Brain microvascular endothelial cell (primary cell): ENCODE measurements at regions not wholly inside any gene's neighbourhood (a gene's known extent, or its start where the extent isn't known, plus 50 kb on each side); places are given as distances from the start of the nearest gene placed in this dataset.

ENCODE experiments used
- DNase-seq: peaks from one replicate; pipeline ENCODE4 v3.0.0-alpha.2; 2020
- H3K27ac ChIP-seq: fragments of 250-450 bp; sonication (Bioruptor Pico); 2 replicates; pipeline ENCODE4 v1.5.1; 2020; ENCODE audit warnings: mild to moderate bottlenecking, moderate library complexity
- H3K27me3 ChIP-seq: fragments of 250-450 bp; sonication (Bioruptor Pico); replicated peaks from 2 replicates; pipeline ENCODE4 v1.5.1; 2020; ENCODE audit warnings: mild to moderate bottlenecking
- H3K36me3 ChIP-seq: fragments of 250-450 bp; sonication (Bioruptor Pico); replicated peaks from 2 replicates; pipeline ENCODE4 v1.5.1; 2020; ENCODE audit warnings: mild to moderate bottlenecking
- H3K4me3 ChIP-seq: 2 replicates; pipeline ENCODE4 v1.5.1; 2011; ENCODE audit warnings: low read depth, mild to moderate bottlenecking, control low read depth, low read length, moderate library complexity
- in situ Hi-C: cut with HindIII; loops from 2 replicates; pipeline ENCODE4 v1.10.0; 2017; ENCODE audit warnings: low sequenced_read_pairs, low pct_ligation_motif_present
- TF ChIP-seq, protein P1 (sequence below): IDR thresholded peaks from 2 replicates; pipeline ENCODE4 v1.5.1; 2011; ENCODE audit warnings: low read depth, mild to moderate bottlenecking, moderate library complexity, low read length, control low read depth, inconsistent platforms; ENCODE audit errors: missing control alignments

GRCh38 chr3:147497286-147497685 lies 88.1 kb downstream of the ZIC1 start:
- TF ChIP-seq, protein P1, sequence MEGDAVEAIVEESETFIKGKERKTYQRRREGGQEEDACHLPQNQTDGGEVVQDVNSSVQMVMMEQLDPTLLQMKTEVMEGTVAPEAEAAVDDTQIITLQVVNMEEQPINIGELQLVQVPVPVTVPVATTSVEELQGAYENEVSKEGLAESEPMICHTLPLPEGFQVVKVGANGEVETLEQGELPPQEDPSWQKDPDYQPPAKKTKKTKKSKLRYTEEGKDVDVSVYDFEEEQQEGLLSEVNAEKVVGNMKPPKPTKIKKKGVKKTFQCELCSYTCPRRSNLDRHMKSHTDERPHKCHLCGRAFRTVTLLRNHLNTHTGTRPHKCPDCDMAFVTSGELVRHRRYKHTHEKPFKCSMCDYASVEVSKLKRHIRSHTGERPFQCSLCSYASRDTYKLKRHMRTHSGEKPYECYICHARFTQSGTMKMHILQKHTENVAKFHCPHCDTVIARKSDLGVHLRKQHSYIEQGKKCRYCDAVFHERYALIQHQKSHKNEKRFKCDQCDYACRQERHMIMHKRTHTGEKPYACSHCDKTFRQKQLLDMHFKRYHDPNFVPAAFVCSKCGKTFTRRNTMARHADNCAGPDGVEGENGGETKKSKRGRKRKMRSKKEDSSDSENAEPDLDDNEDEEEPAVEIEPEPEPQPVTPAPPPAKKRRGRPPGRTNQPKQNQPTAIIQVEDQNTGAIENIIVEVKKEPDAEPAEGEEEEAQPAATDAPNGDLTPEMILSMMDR: no peak
- DNase-seq: no peak
- Histone ChIP-seq H3K36me3 (no peaks in the 10 kb centered on the region), H3K4me3 (no peak overlapping the region), H3K27ac (no peak overlapping the region), H3K27me3 (no peaks in the 10 kb centered on the region)
- in situ Hi-C loops: no loop called here

DNA sequence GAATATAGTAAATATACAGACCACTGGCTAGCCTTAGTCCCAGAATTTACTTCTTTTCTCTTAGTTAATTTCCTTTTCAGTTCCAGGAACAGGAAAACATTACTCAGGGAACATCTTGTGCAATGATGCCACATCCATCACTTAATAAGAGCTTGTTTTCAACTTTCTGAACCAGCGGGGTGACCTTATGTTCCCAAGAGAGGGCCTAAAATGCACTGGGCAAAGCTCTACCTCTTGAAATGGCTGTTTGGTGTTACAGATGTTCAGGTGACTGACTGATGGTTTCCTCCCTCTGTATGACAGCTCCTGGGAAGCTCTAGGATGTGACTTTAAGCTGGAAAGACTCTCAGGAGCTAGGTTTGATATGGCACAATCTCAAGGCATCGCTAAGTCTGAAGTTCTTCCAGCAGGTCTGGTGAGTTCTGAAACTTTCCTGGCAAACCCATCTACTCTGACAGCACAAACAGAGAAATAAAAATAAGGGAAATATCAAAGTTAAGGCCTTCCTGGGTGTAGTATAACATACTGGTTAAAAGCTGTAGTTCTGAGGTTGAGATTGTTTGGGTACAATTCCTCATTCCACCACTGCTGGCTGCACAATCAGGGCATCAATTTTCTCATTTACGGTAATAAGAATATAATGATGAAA lies 98.6 kb downstream of the ZIC1 start:
- H3K27ac ChIP-seq: no peak overlapping the region
- H3K27me3 ChIP-seq: no peaks in the 10 kb centered on the region
- TF ChIP-seq, protein P1: no peak
- DNase-seq: no peak
- H3K4me3 ChIP-seq: no peak overlapping the region
- in situ Hi-C loops: no loop called here
- H3K36me3 ChIP-seq: no peaks in the 10 kb centered on the region

GRCh38 chr3:147509448-147509847 lies 100.3 kb downstream of the ZIC1 start:
- no peak overlapping the region for H3K4me3 ChIP-seq
- H3K36me3 ChIP-seq: no peaks in the 10 kb centered on the region
- no peaks in the 10 kb centered on the region for H3K27me3 ChIP-seq
- no peak for DNase-seq
- in situ Hi-C loops: no loop called here
- TF ChIP-seq, protein P1: no peak
- no peak overlapping the region for H3K27ac ChIP-seq

DNA sequence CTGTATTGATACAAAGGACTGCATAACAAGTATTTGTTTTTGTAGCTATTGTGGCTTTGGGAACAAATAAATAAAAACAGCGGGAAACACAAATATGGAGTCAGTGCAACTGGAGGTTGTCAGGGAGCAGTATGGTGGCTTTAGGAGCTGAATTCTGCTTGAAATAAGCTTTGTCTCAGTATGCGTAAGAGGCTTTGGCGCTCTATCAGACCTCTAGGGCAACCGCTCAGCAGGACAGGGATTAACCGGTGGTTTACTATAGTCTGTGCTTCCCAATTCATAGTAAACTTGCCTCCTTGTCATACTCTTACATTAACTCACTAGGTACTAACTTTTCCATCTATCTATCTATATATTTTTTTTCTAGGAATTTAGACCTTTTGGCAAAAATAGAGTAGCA lies 104.6 kb downstream of the ZIC1 start:
- H3K27ac ChIP-seq: no peak overlapping the region
- TF ChIP-seq, protein P1: no peak
- H3K27me3 ChIP-seq: no peaks in the 10 kb centered on the region
- no peak overlapping the region for H3K4me3 ChIP-seq
- no peak for DNase-seq
- in situ Hi-C loops: no loop called here
- no peaks in the 10 kb centered on the region for H3K36me3 ChIP-seq

DNA sequence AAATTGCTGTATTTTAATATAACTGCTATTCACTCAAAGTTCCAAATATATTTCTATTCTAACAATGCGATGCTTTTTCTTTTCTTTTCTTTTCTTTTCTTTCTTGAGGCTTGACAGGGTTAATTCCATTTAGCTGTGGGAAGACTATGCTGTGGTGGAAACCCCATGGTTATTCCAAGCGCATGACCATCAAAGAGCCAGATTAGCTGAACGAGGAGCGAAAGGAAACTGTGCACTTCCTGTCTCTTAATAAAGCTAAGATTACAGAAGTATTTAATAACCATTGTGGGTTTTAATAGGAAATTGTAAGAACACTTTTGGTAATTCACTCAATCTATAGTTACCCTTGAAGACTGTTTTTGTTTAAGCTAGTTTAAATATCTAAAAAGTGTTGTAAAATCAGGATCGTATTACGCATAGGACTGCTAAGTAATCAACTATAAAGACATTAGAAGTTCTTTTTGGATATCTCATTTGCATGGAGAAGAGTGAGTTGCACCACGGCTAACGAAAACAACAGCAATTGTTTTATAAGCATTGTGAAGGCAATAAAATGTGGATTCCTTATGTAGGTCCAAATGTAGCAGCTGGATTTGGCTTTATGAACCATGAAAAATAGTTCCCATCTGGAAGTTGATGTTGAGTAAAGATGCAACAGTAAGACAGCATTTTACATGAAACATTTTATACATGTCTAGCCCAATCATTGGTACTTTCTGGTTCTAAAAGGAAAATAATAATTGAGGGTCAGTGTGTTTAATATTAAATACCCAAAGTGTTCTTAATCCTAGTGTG lies 105.4 kb downstream of the ZIC1 start:
- Histone ChIP-seq H3K27me3 (no peaks in the 10 kb centered on the region), H3K4me3 (no peak overlapping the region), H3K27ac (no peak overlapping the region), H3K36me3 (no peaks in the 10 kb centered on the region)
- TF ChIP-seq, protein P1: no peak
- in situ Hi-C loops: no loop called here
- no peak for DNase-seq

DNA sequence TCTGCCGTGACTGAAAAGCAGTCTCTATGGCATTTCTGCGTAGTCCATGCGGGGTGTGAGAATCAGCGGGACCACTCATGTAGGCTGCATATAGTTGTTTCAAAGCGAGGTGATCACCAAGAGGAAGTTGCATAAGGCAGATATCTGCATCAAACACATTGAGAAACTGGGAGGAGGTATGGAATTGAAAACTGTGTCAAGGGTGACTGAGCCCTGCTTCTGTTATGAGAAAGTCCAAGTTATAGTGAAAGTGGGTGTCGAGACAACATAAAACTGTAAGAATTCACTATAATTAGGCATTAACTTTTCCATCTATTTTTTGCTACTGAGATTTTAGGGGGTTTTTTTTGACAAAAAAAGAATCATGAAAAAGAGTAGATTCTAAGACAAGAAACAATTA lies 109.3 kb downstream of the ZIC1 start:
- in situ Hi-C loops: no loop called here
- Histone ChIP-seq H3K27me3 (no peaks in the 10 kb centered on the region), H3K4me3 (no peak overlapping the region), H3K27ac (no peak overlapping the region), H3K36me3 (no peaks in the 10 kb centered on the region)
- no peak for DNase-seq
- TF ChIP-seq, protein P1: no peak
